ENCODE measurements at regions not wholly inside any gene's neighbourhood (a gene's known extent, or its start where the extent isn't known, plus 50 kb on each side); places are given as distances from the start of the nearest gene placed in this dataset.

GRCh38 chr2:238973038-238973739 is 125.3 kb downstream of the TWIST2 start:
- Histone ChIP-seq H3K27me3 (no peaks in the 10 kb centered on the region), H3K4me3 (no peak overlapping the region), H3K9me3 (no peaks in the 10 kb centered on the region), H3K4me1 (no peaks in the 10 kb centered on the region), H3K27ac (no peak overlapping the region), H3K36me3 (no peaks in the 10 kb centered on the region)
- TF ChIP-seq CTCF (IDR thresholded peaks at IDR 0.05) = no peak
- TF ChIP-seq POLR2A (IDR thresholded peaks at IDR 0.05) = no peak
- DNase-seq (no peak), ATAC-seq (no peak)
- intact Hi-C loops (cut with DNase I) = no loop called here
- WGBS (ENCODE audit: insufficient coverage, low coverage, low lambda C conversion rate, missing lambda C conversion rate) = 42% methylated on average over 6 of the region's 6 CpGs

GRCh38 chr2:238974081-238974480 is 126.2 kb downstream of the TWIST2 start:
- H3K27ac ChIP-seq = no peak overlapping the region
- TF ChIP-seq CTCF (IDR thresholded peaks at IDR 0.05) (no peak), POLR2A (IDR thresholded peaks at IDR 0.05) (no peak)
- H3K27me3 ChIP-seq = no peaks in the 10 kb centered on the region
- H3K9me3 ChIP-seq = no peaks in the 10 kb centered on the region
- no peaks in the 10 kb centered on the region for H3K4me1 ChIP-seq
- DNase-seq (no peak), ATAC-seq (no peak)
- no peak overlapping the region for H3K4me3 ChIP-seq
- no peaks in the 10 kb centered on the region for H3K36me3 ChIP-seq
- 58% methylated on average over 4 of the region's 4 CpGs for WGBS (ENCODE audit: insufficient coverage, low coverage, low lambda C conversion rate, missing lambda C conversion rate)
- intact Hi-C loops (cut with DNase I) = no loop called here

- H3K9me3 ChIP-seq = no peaks in the 10 kb centered on the region
- intact Hi-C loops (cut with DNase I) = no loop called here
- H3K27ac ChIP-seq = no peak overlapping the region
- ATAC-seq (peak in 1 of 4 donors; percentile 15), DNase-seq (no peak)
- WGBS (ENCODE audit: insufficient coverage, low coverage, low lambda C conversion rate, missing lambda C conversion rate) = 59% methylated on average over 6 of the region's 6 CpGs
- H3K36me3 ChIP-seq = no peaks in the 10 kb centered on the region
- H3K4me1 ChIP-seq = no peaks in the 10 kb centered on the region
- no peak overlapping the region for H3K4me3 ChIP-seq
- TF ChIP-seq CTCF (IDR thresholded peaks at IDR 0.05) (no peak), POLR2A (IDR thresholded peaks at IDR 0.05) (no peak)
- H3K27me3 ChIP-seq = no peaks in the 10 kb centered on the region
These were observed 126.7 kb downstream of the TWIST2 start for GRCh38 chr2:238974501-238975166.

- intact Hi-C loops (cut with DNase I) = no loop called here
- Histone ChIP-seq H3K27ac (no peak overlapping the region), H3K4me3 (no peak overlapping the region), H3K4me1 (no peaks in the 10 kb centered on the region), H3K36me3 (no peaks in the 10 kb centered on the region), H3K9me3 (no peaks in the 10 kb centered on the region), H3K27me3 (no peaks in the 10 kb centered on the region)
- ATAC-seq (no peak), DNase-seq (no peak)
- TF ChIP-seq POLR2A (IDR thresholded peaks at IDR 0.05) (no peak), CTCF (IDR thresholded peaks at IDR 0.05) (no peak)
- WGBS (ENCODE audit: insufficient coverage, low coverage, low lambda C conversion rate, missing lambda C conversion rate) = 29% methylated on average over 2 of the region's 2 CpGs
These were observed 127.5 kb downstream of the TWIST2 start for GRCh38 chr2:238975408-238975807.
